ENCODE measurements at regions not wholly inside any gene's neighbourhood (a gene's known extent, or its start where the extent isn't known, plus 50 kb on each side); places are given as distances from the start of the nearest gene placed in this dataset.

DNA sequence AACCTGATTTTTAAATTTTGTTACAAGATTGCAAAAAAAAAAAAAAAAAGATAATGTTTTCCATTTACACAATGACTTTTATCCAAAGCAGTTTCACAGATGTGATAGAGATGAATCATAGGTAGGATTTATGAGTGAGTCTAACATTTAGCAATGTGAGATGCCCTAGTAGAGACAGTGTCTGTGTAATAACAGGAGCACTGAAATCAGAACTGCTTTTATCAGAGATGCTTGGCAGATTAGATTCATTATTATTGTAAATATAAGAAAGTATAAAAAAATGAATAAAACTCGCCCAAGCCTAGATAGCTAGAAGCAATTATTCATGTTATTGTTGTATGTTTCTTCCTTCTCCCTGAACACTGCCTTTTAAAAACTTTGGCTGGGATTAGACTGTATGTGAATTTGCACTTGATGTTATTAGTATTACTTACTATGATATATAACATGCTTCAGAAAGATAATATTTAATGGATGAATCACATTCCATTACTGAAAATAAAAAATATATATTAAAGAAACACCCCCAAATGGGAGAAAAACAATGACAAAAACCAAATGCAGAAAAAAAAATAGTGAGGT lies 567.3 kb upstream of the KLF4 start (continued):
- no peak for TF ChIP-seq REST (IDR thresholded peaks at IDR 0.05; ENCODE audit: unreplicated experiment)
- no peak for TF ChIP-seq EZH2 (IDR thresholded peaks at IDR 0.05; ENCODE audit: low read depth, unreplicated experiment)

DNA sequence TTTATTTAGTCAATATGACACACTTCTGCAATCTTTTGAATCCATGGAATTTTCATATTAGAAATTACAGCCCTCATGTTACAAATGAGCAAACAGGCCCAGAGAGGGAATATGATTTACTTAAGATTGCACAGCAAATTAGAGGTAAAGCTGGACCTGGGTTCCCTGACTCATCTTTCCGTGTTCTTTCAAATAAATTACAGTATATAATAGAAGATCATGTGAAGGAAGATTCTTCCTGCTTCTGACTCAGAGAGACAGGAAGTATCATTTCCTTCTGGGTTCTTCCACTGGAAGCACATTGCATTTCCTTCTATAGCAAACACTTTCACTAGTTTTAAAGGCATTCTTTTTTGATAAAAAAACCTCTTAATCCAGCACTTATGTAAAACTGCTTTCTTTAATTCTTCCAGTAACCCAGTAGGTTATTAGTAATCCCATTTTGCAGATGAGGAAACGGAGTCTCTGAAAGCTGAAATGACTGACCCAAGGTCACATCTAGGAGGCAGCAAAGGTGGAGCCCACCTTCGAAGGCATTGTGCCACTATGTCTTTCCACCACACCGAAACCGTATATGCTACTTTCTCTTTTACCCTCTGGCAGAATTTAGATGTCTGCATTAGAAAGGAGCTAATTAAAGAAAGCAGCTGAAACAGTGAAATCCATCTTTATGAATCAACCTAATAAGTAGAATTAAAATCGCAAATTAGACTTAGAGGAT lies 566.7 kb upstream of the KLF4 start:
- Histone ChIP-seq H3K27me3 (ENCODE audit: insufficient read depth) (no peaks in the 10 kb centered on the region), H3K27ac (ENCODE audit: low read depth) (no peak overlapping the region), H4K20me1 (replicated peaks; ENCODE audit: insufficient read depth) (no peaks in the 10 kb centered on the region), H3F3A (replicated peaks; ENCODE audit: low read depth) (no peaks in the 10 kb centered on the region), H2AFZ (no peak overlapping the region), H3K9me2 (ENCODE audit: insufficient read depth) (peaks cover 6% of the 10 kb centered on the region; the same call in 1 of the 2 replicates), H3K36me3 (ENCODE audit: insufficient read depth) (no peaks in the 10 kb centered on the region), H3K4me2 (no peak overlapping the region), H3K4me3 (no peak overlapping the region), H3K4me1 (ENCODE audit: insufficient read depth) (peaks cover 21% of the 10 kb centered on the region), H3K79me2 (replicated peaks; ENCODE audit: insufficient read depth) (no peaks in the 10 kb centered on the region)
- Mint-ChIP-seq H3K27me3 (ENCODE audit: insufficient read depth, low read depth, poor library complexity) (peaks cover 6% of the 10 kb centered on the region), H3K36me3 (ENCODE audit: low read depth) (no peaks in the 10 kb centered on the region), H3K4me3 (no peak overlapping the region), H3K4me1 (peaks cover 21% of the 10 kb centered on the region), H3K27ac (no peak overlapping the region), H3K9me3 (no peaks in the 10 kb centered on the region)
- ATAC-seq (no peak), DNase-seq (ENCODE audit: low spot score) (no peak)
- TF ChIP-seq STAT1 (IDR thresholded peaks at IDR 0.05; ENCODE audit: unreplicated experiment) (no peak), REST (IDR thresholded peaks at IDR 0.05; ENCODE audit: unreplicated experiment) (no peak), JUNB (IDR thresholded peaks at IDR 0.05; ENCODE audit: unreplicated experiment) (no peak)
- TF ChIP-seq, protein P1, sequence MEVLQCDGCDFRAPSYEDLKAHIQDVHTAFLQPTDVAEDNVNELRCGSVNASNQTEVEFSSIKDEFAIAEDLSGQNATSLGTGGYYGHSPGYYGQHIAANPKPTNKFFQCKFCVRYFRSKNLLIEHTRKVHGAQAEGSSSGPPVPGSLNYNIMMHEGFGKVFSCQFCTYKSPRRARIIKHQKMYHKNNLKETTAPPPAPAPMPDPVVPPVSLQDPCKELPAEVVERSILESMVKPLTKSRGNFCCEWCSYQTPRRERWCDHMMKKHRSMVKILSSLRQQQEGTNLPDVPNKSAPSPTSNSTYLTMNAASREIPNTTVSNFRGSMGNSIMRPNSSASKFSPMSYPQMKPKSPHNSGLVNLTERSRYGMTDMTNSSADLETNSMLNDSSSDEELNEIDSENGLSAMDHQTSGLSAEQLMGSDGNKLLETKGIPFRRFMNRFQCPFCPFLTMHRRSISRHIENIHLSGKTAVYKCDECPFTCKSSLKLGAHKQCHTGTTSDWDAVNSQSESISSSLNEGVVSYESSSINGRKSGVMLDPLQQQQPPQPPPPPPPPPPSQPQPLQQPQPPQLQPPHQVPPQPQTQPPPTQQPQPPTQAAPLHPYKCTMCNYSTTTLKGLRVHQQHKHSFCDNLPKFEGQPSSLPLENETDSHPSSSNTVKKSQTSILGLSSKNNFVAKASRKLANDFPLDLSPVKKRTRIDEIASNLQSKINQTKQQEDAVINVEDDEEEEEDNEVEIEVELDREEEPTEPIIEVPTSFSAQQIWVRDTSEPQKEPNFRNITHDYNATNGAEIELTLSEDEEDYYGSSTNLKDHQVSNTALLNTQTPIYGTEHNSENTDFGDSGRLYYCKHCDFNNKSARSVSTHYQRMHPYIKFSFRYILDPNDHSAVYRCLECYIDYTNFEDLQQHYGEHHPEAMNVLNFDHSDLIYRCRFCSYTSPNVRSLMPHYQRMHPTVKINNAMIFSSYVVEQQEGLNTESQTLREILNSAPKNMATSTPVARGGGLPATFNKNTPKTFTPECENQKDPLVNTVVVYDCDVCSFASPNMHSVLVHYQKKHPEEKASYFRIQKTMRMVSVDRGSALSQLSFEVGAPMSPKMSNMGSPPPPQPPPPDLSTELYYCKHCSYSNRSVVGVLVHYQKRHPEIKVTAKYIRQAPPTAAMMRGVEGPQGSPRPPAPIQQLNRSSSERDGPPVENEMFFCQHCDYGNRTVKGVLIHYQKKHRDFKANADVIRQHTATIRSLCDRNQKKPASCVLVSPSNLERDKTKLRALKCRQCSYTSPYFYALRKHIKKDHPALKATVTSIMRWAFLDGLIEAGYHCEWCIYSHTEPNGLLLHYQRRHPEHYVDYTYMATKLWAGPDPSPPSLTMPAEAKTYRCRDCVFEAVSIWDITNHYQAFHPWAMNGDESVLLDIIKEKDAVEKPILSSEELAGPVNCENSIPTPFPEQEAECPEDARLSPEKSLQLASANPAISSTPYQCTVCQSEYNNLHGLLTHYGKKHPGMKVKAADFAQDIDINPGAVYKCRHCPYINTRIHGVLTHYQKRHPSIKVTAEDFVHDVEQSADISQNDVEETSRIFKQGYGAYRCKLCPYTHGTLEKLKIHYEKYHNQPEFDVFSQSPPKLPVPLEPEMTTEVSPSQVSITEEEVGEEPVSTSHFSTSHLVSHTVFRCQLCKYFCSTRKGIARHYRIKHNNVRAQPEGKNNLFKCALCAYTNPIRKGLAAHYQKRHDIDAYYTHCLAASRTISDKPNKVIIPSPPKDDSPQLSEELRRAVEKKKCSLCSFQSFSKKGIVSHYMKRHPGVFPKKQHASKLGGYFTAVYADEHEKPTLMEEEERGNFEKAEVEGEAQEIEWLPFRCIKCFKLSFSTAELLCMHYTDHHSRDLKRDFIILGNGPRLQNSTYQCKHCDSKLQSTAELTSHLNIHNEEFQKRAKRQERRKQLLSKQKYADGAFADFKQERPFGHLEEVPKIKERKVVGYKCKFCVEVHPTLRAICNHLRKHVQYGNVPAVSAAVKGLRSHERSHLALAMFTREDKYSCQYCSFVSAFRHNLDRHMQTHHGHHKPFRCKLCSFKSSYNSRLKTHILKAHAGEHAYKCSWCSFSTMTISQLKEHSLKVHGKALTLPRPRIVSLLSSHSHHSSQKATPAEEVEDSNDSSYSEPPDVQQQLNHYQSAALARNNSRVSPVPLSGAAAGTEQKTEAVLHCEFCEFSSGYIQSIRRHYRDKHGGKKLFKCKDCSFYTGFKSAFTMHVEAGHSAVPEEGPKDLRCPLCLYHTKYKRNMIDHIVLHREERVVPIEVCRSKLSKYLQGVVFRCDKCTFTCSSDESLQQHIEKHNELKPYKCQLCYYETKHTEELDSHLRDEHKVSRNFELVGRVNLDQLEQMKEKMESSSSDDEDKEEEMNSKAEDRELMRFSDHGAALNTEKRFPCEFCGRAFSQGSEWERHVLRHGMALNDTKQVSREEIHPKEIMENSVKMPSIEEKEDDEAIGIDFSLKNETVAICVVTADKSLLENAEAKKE (CRISPR knock-in tag; IDR thresholded peaks at IDR 0.05) = no peak

Measured in GM23338 (cell line).